Stimulated activated CD8-positive, alpha-beta memory T cell treated with anti-CD3 and anti-CD28 coated beads, Interleukin-4, amount 100 ng/mL, for 4 hours (primary cell): ENCODE measurements at regions not wholly inside any gene's neighbourhood (a gene's known extent, or its start where the extent isn't known, plus 50 kb on each side); places are given as distances from the start of the nearest gene placed in this dataset.
"Not testable (repeated sequence)": the region's sequence is repeated elsewhere in the genome, so short reads cannot be mapped to it uniquely, and the experiment has no call there.

Source experiments
- DNase-seq, 2 donors: peaks; one replicate each; pipeline ENCODE4 v3.0.0-alpha.2; 2020; ENCODE audit warnings: low read depth in 2 of 2, low spot score in 1 of 2

DNA sequence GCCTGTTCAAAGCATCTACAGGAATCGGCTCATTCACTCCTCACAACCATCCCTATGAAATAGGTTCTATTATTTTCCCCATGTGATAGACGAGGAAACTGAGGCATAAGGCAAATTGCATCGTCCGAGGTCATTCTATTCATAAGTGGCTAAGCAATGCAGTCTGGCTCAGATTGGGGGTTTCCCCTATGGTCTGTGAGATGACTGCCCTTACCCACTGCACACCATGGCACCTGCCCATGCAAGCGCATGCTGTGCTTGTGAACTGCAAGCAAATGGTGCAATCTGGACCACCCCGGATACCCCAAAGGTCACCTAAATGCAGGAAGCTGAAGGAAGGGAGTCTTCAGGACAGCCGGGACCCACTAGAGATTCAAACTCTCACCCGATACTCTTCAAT lies 123.4 kb upstream of the SOD1 start:
- no peak for DNase-seq

DNA sequence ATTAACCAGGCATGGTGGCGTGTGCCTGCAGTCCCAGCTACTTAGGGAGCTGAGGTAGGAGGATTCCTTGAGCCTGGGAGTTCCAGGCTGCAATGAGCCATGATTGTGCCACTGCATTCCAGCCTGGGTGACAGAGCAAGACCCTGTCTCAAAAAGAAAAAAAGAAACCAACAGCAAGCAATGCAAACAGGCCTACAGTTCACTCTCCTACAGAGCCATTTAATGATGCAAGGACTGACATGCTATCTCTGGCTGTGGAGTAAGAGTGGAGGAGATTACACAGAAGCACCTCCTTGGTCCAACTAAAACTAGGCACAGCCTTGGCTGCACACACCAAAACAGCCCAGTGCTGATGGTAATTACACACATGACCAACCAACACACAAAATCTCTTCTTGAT lies 127.5 kb upstream of the SOD1 start:
- DNase-seq, result no peak

DNA sequence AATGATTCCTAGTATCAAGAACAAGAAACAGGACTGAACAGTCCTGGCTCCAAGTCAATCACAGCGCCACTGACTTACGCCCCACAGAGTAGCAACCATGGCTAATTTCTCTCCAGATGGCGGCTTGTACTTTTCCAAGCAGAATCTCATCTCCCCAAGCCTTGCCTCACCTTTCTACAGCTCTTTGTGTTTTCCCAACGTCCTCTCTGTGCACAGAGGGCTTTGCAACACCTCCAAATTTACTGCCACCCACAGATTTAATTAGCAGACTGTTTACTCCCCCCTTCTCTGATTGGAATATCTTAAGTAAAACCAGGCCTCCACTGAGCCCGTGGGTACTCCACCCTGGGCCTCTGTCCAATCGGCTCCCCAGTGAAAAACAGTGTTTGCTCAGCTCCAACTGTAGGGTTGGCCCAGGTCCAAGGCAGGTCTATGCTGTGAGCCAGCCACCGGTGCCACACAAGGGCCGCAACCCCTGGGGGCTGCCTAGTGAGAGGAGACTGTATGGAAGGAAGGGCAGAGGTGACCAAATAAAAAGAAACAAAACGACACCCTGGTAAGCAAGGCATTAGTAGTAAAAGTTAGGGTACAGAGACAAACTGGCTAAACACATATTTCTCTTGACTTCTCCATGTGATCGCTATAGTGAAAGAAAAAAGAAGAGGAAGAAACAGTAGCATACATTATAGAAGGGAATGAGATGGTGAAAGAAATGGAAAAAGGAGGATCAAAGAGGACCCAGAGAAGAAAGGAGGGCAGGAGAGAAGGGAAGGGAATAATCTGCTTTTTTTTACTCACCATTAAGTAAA lies 128.4 kb upstream of the SOD1 start:
- no peak for DNase-seq

DNA sequence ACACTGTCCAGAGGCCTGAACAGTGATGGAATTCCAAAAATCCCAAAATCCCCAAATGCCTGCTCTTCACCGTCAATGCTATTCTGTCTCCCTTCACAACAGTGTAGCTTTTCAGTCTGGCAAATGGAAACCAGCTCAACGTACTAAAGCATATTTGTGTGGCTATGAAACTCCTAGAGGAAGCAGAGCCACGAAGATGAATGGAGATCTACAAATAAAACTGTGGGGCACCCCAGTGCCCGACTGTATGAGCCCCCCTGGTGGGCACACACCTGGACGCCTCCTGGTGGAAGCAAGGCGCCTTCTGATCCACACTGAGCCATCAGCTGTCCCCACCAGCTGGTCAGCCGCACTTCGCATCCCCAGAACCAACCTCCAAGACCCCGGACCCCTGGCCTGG lies 129.1 kb upstream of the SOD1 start:
- DNase-seq, result no peak

DNA sequence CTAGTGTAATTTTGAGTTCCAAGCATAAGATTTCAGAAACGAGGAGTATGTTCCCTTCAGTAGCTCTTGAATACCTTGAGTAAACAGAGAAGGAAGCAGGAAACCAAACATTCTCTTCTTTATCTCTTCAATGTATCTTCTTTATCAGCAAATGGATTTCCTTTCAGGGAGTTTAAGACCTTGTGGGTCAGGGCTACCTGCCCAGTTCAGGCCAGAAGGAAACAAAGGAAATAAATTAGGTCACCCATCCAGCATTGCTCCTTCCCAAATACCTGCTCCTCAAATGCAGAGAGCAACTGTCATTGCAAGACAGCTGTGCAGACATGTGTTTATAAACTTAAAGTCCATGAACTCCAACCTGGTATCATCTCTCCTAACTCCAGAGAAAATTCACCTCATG lies 130.1 kb upstream of the SOD1 start:
- DNase-seq, result no peak

DNA sequence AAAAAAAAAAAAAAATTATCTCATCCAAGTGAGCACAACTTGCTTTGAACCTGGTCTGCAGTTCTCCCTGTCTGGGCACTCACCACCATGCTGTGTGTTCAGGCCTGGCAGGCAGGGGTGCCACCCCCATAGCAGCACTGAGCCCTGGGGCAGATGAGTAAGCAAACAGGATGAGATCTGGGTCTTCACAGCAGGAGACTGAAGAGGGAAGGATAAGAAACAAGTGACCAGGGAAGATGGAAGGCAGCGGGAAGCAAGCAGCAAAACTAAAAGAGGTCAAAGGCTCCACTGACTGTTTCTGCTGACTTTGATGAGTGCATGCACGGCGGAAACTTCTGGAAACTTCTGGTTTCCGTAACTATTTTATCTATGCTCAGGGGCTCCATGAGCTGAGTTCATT lies 133.5 kb upstream of the SOD1 start:
- DNase-seq, result no peak

DNA sequence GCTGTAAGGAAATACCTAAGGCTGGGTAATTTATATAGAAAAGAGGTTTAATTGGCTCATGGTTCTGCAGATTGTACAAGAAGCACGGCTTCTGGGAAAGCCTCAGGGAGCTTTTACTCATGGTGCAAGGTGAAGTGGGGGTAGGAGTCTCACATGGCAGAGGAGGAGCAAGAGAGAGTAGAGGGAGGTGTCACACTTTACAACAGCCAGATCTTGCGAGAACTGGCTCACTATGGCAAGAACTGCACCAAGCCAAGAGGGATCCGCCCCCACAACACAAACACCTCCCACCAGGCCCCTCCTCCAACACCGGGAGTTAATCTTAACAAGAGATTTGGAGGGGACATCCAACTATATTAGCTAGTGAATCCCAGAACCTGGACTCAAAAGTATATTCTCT lies 135.4 kb upstream of the SOD1 start:
- no peak for DNase-seq

DNA sequence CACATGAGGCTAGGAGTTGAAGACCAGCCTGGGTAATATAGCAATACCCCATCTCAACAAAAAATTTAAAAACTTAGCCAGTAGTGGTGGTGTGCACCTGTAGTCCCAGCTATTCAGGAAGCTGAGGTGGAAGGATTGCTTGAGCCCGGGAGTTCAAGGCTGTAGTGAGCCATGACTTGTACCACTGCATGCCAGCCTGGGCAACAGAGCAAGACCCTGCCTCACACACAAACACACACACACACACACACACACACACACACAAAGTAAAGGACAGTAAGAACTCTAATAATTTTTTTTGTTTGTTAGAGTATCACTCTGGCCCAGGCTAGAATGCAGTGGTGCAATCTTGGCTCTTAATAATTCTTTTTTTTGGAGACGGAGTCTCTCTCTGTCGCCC lies 138.0 kb upstream of the SOD1 start:
- DNase-seq, result no peak

DNA sequence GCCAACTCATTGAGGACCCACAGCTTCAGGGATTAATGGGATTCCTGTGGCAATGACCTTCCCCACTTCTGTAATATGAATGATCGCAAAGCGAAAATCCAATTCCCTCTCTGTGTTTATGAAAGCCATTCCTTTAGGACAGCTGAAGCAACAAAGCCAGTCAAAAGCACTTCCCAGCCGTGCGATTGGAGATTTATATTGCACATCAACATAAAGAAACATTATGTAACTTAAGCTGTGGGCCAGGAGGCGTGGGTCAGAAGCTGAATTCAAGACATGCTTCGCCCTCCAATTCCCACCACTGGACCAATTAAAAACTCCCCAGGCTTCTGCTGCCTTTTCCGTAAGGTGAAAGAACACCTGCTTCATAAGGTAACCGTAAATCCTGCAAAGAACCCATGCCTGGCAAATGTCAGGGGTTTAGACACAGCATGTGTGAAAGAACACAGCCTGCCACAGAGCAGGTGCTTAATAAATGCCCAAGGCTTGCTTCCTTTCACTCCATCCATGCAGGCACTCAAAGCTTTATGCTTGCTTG lies 138.9 kb upstream of the SOD1 start:
- no peak for DNase-seq

DNA sequence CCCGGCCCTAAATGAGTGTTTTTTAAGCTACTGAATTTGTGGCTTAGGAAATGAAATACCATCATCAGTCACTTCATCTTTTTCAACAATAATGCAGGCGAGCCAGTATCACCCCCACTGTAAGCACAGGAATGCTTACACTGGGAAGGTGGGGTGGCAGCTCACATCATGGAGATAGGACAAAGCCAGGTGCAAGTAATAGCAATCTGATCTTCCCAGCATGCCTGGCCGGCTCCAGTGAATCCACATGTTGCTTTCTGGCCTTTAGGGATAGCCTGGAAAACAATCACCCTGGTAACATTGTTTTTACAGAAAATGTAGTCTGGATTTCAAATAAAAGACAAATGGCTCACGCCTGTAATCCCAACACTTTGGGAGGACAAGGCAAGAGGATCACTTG lies 140.9 kb upstream of the SOD1 start:
- DNase-seq, result no peak

DNA sequence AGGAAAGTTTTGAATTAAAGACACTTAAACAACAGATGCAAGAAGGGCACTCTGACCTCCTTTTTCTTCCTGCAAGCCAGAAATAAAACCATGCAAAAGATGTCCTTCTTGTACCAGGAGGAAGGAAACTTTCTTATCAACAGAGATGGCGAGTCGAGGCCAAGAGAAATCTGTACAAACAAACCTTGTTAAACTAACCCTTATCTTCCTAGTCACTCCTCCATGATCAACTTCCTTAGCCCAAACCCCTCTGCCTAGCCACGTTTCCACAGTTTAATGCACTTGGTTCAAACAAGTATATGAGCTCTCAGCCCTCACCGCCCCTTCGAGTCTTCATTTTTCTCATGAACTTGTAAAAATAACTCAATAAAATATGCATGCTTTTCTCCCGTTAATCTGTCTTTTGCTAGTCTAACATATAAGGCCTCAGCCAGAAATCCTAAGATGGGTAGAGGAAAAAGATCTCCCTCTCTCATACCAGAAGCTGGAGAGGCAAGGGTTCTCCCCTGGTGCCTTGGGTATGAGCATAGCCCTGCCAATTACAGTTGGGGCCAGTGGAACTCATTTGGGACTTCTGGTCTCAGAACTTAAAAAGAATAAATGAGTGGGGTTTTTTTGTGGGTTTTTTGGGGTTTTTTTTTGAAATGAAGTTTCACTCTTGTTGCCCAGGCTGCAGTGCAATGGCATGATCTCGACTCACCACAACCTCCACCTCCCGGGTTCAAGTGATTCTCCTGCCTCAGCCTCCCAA lies 141.7 kb upstream of the SOD1 start:
- no peak for DNase-seq

DNA sequence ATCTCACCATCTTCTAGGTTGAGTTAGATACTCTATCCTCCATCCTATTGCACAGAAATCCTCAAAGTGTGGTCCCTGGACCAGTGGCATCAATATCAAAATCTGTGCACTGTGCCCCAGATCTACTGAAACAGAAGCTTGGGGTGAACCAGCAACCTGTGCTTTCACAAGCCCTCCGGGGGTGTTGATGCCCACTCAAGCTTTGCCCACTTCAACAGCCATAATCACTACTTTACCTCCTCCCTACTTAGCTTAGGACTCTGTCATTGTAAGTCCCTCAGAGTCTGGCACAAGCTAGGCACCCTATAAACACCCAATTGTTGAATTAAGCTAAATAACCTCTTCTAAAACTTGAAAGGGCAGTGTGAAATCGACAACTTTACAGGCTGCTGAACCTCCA lies 144.2 kb upstream of the SOD1 start:
- DNase-seq, result no peak

DNA sequence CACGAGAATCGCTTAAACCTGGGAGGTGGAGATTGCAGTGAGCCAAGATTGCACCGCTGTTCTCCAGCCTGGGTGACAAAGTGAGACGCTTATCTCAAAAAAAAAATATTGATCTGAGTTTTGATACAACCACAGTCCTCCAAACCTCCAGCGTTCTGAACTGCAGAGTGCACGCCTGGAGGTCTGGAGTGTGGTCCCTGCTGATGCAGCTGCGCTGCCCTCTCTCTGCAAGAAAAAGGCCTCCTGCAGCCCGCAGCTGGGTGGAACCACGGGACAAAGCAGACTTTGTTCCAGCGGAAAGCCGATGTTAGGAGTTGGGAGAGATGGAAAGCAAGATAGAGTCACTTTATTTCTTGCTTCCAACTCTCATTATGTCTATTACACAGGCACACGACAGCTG lies 144.9 kb upstream of the SOD1 start:
- no peak for DNase-seq

DNA sequence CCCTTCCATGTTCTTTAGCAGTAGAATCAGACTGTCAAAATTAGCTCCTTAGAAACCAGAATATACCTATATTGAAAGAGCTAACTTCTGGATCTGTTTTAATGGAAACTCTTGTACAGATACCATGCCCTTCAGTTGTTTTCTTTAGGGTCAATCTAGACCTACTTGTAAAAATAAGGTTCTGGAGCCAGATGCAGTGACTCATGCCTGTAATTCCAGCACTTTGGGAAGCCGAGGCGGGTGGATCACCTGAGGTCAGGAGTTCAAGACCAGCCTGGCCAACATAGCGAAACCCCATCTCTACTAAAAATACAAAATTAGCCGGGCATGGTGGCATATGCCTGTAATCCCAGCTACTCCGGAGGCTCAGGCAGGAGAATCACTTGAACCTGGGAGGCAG lies 146.0 kb upstream of the SOD1 start:
- not testable (repeated sequence) for DNase-seq

DNA sequence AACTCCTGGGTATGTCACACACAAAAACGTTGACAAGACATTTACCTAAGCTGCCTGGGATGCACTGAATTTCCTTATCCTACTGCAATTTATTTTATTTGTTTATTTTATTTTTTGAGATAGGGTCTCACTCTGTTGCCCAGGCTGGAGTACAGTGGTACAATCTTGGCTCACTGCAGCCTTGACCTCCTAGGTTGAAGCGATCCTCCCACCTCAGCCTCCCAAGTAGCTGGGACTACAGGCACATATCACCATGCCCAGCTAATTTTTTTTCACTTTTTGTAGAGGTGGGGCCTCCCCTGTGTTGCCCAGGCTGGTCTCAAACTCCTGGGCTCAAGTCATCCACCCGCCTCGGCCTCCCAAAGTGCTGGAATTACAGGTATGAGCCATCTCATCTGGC lies 147.5 kb upstream of the SOD1 start:
- DNase-seq, result not testable (repeated sequence)

DNA sequence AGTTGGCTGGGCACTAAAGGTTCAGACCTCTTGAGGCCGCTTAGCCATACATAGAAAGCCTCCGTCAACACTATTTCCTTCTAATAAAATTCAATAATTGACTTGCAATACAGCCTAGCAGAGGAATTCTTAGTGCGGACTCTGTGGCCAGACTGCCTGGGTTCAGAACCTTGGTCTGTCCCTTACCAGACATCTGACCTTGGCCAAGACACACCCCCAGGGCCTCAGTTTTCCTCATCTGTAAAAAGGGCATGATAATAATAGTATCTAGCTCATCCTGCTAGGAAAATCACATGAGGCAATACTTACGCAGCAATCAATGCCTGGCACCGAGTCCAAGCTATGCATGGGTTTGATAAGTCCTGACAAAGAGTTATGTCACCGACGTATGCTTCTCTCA lies 148.2 kb upstream of the SOD1 start:
- DNase-seq, result no peak

DNA sequence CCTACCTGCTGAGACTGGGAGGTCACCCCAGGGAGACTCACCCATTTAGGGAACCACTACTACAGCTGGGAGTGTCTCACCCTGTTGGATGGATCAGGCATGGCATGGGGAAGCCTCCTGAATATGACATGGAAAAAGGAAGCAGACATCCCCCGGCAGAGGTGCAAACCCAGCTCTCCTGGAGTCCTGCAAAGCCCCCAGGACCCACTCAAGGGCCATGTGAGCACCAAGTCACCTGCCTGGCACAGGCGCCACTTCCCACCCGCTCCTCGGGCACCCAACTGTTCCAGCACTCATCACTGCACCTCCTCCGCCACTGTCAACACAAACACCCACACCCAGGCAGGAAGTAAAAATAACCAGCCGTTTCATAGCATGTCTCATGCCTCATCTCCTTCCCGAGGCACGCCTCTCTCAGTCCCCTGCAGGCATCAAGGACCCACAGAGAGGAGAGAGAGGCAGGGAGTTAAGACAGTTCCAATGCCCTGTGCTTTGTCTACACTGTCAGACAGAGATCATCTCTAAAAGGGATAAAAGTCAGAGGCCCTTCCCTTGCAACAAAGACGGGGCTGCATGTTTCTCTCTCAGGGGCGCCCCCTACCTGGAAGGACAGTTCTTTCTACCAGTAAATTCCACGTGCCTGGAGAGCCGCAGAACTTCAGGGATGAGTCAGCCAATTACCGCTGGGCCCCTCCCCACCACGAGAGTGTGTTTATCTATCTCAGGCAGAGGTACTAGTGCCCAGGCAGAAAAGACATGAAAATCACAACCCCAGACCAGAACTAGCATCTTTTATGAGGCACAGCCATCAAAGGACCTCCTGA lies 150.1 kb upstream of the SOD1 start:
- DNase-seq, result peak; percentile 59 to 67

DNA sequence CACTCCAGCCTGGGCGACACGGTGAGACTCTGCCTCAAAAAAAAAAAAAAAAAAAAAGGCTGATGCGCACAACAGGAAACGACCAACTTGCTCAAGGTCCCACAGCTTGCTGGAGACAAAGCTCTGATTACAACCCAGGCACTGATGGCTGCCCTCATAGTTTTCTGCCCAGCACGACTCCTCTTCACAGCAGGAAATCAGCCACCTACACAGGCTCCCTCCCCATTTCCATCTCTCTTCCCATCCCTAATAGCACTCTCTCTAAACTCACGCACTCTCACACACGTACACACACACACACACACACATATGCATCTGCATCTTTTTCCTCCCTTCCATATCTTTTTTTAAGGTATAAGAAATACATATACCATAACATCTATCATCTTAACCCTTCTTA lies 153.5 kb upstream of the SOD1 start:
- no peak for DNase-seq

DNA sequence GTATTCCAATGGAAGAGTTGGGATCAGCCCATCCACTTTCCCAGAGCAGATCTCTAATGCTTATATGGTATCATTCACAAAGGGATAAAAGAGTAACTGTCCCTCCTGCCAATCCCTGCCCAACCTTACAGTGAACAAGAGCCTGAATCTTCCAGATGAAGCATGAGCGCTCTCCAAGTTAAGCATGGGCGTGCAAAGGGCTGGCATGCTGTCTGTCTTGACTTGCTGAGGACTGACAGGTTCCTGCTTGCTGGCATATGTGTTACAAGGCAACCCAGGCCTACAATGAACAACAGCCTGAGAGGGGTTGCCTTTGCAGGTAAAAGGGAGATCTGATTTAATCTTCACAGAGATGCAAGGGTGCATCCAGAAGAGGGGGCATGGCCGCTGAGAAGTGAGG lies 155.6 kb upstream of the SOD1 start:
- no peak for DNase-seq

DNA sequence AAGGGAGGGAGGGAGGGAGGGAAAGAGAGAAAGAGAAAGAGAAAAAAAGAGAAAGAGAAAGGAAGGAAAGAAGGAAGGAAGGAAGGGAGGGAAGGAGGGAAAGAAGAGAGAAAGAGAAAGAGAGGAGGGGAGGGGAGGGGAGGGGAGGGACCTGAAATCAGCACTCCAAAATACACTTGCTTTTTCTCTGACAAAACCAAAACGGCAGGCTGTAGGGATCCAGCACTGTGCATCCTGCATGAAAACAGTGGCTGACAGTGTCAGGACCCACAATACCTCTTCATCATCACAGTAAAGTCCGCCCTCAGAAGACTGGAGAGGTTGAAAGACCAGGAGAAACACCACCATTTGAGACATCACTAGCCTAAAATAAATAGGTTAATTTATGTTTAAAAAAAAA lies 156.0 kb upstream of the SOD1 start:
- DNase-seq, result no peak

DNA sequence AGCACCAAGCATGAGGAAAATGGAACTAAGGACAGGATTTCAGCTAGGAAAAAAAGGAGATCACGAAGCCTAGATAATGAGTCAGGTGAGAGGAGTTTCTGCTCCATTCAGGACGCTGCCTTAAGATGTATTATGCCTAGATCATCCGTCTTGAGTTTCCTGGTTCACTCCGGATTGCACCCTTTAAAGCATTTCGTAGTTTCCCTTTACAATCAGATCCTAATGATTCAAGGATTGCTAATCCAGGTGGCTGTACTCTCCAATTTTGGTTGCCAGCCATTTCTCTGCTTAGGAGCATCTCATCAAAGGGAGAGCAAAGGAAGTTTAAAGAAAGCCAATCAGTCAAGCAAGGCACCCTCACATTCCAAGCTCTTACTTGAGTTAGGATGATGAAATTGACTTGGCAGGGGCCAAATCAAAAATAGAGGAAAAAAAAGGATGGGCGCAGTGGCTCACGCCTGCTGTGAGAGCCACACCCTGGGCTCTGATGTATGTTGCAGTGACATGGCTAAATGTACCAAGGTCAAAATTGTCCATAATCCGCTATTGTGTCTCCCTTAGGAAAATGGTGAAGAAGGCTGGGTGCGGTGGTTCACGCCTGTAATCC lies 156.9 kb upstream of the SOD1 start:
- no peak for DNase-seq
